ENCODE measurements at regions not wholly inside any gene's neighbourhood (a gene's known extent, or its start where the extent isn't known, plus 50 kb on each side); places are given as distances from the start of the nearest gene placed in this dataset.

DNA sequence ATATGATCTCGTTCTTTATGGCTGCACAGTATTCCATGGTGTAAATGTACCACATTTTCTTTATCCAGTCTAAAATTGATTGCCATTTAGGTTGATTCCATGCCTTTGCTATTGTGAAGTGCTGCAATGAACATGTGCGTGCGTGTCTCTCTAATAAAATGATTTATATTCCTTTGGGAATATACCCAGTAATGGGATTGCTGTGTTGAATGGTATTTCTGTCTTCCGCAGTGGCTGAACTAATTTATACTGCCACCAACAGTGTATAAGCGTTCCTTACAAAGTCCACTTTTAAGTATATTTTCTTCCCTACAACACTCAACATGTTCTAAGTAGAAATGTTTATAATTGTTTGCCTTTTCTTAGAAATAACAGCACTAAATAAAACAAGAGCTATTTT, 521.9 kb downstream of the DTWD2 start:
- TF ChIP-seq, protein P1, sequence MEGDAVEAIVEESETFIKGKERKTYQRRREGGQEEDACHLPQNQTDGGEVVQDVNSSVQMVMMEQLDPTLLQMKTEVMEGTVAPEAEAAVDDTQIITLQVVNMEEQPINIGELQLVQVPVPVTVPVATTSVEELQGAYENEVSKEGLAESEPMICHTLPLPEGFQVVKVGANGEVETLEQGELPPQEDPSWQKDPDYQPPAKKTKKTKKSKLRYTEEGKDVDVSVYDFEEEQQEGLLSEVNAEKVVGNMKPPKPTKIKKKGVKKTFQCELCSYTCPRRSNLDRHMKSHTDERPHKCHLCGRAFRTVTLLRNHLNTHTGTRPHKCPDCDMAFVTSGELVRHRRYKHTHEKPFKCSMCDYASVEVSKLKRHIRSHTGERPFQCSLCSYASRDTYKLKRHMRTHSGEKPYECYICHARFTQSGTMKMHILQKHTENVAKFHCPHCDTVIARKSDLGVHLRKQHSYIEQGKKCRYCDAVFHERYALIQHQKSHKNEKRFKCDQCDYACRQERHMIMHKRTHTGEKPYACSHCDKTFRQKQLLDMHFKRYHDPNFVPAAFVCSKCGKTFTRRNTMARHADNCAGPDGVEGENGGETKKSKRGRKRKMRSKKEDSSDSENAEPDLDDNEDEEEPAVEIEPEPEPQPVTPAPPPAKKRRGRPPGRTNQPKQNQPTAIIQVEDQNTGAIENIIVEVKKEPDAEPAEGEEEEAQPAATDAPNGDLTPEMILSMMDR (IDR thresholded peaks at IDR 0.05): no peak
- TF ChIP-seq EZH2phosphoT487 (IDR thresholded peaks at IDR 0.05): no peak

Data from neural progenitor cell (in vitro differentiated cells).